WTC11 (cell line): ENCODE measurements at regions not wholly inside any gene's neighbourhood (a gene's known extent, or its start where the extent isn't known, plus 50 kb on each side); places are given as distances from the start of the nearest gene placed in this dataset.

Experiments used
- CTCF ChIP-seq: fragments of 200-600 bp; IDR thresholded peaks from 2 replicates; pipeline ENCODE4 v1.8.0; 2022; ENCODE audit warnings: antibody characterized with exemption
- ZNF396 ChIP-seq: fragments of 250-450 bp; sonication (Bioruptor Pico); IDR thresholded peaks from 2 replicates; pipeline ENCODE4 v1.8.0; 2021; ENCODE audit warnings: mild to moderate bottlenecking, moderate library complexity, borderline replicate concordance
- ZNF425 ChIP-seq: fragments of 250-450 bp; sonication (Bioruptor Pico); conservative IDR thresholded peaks from 2 replicates; pipeline ENCODE4 v1.9.0; 2021; ENCODE audit warnings: mild to moderate bottlenecking
- TF ChIP-seq, protein P1 (sequence below): sonication (generic); formaldehyde crosslinking; IDR thresholded peaks from 2 replicates; pipeline ENCODE4 v1.8.0; 2023; ENCODE audit warnings: missing genetic modification reagents, mild to moderate bottlenecking, borderline replicate concordance

GRCh38 chr1:17999884-18000283, 107.7 kb upstream of the IGSF21 start:
- no peak for TF ChIP-seq ZNF396 (CRISPR knock-in tag)
- no peak for TF ChIP-seq CTCF
- TF ChIP-seq, protein P1, sequence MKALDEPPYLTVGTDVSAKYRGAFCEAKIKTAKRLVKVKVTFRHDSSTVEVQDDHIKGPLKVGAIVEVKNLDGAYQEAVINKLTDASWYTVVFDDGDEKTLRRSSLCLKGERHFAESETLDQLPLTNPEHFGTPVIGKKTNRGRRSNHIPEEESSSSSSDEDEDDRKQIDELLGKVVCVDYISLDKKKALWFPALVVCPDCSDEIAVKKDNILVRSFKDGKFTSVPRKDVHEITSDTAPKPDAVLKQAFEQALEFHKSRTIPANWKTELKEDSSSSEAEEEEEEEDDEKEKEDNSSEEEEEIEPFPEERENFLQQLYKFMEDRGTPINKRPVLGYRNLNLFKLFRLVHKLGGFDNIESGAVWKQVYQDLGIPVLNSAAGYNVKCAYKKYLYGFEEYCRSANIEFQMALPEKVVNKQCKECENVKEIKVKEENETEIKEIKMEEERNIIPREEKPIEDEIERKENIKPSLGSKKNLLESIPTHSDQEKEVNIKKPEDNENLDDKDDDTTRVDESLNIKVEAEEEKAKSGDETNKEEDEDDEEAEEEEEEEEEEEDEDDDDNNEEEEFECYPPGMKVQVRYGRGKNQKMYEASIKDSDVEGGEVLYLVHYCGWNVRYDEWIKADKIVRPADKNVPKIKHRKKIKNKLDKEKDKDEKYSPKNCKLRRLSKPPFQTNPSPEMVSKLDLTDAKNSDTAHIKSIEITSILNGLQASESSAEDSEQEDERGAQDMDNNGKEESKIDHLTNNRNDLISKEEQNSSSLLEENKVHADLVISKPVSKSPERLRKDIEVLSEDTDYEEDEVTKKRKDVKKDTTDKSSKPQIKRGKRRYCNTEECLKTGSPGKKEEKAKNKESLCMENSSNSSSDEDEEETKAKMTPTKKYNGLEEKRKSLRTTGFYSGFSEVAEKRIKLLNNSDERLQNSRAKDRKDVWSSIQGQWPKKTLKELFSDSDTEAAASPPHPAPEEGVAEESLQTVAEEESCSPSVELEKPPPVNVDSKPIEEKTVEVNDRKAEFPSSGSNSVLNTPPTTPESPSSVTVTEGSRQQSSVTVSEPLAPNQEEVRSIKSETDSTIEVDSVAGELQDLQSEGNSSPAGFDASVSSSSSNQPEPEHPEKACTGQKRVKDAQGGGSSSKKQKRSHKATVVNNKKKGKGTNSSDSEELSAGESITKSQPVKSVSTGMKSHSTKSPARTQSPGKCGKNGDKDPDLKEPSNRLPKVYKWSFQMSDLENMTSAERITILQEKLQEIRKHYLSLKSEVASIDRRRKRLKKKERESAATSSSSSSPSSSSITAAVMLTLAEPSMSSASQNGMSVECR (CRISPR knock-in tag): no peak
- no peak for TF ChIP-seq ZNF425 (CRISPR knock-in tag)
